Fibroblast of lung (primary cell): ENCODE measurements at regions not wholly inside any gene's neighbourhood (a gene's known extent, or its start where the extent isn't known, plus 50 kb on each side); places are given as distances from the start of the nearest gene placed in this dataset.

Experiments used
- EZH2 ChIP-seq: IDR thresholded peaks from 2 replicates; pipeline ENCODE4 v1.5.1; 2012; ENCODE audit warnings: low read length, control low read depth, mild to moderate bottlenecking; ENCODE audit errors: missing control alignments
- TF ChIP-seq, protein P1 (sequence below), 2 donors: IDR thresholded peaks in 1 of 2; conservative IDR thresholded peaks in 1 of 2; 1 replicate in 1 of 2; 2 replicates in 1 of 2; pipeline ENCODE4 v1.5.1; 2011 to 2012; ENCODE audit warnings: low read length in 2 of 2, control low read depth in 1 of 2, inconsistent platforms in 1 of 2, low read depth in 1 of 2, mild to moderate bottlenecking in 1 of 2

DNA sequence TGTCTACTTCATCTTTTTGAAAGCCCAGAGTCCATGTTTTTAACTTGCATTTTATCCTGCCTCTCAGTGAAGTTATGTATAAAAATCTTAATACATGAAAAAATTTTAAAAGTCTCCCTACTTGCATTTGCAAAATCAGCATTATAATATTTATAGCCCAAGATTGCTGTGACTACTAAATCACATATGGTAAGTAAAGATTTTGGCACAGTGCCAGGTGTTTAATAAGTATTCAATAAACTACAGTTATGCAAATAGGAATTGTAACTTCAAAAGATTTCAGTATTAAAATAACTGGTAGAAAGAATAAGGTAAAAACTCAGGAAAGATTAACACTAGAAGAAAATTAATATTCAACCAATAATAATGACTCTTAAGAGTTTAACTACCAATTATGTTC lies 641.7 kb downstream of the LRRIQ3 start:
- TF ChIP-seq, protein P1, sequence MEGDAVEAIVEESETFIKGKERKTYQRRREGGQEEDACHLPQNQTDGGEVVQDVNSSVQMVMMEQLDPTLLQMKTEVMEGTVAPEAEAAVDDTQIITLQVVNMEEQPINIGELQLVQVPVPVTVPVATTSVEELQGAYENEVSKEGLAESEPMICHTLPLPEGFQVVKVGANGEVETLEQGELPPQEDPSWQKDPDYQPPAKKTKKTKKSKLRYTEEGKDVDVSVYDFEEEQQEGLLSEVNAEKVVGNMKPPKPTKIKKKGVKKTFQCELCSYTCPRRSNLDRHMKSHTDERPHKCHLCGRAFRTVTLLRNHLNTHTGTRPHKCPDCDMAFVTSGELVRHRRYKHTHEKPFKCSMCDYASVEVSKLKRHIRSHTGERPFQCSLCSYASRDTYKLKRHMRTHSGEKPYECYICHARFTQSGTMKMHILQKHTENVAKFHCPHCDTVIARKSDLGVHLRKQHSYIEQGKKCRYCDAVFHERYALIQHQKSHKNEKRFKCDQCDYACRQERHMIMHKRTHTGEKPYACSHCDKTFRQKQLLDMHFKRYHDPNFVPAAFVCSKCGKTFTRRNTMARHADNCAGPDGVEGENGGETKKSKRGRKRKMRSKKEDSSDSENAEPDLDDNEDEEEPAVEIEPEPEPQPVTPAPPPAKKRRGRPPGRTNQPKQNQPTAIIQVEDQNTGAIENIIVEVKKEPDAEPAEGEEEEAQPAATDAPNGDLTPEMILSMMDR (conservative IDR thresholded peaks at IDR 0.05 in 1 of 2, IDR thresholded peaks at IDR 0.05 in 1 of 2; ENCODE audit: low read depth in 1 of 2, low read length in 2 of 2): no peak
- TF ChIP-seq EZH2: no peak
